ENCODE measurements at regions not wholly inside any gene's neighbourhood (a gene's known extent, or its start where the extent isn't known, plus 50 kb on each side); places are given as distances from the start of the nearest gene placed in this dataset.

DNA sequence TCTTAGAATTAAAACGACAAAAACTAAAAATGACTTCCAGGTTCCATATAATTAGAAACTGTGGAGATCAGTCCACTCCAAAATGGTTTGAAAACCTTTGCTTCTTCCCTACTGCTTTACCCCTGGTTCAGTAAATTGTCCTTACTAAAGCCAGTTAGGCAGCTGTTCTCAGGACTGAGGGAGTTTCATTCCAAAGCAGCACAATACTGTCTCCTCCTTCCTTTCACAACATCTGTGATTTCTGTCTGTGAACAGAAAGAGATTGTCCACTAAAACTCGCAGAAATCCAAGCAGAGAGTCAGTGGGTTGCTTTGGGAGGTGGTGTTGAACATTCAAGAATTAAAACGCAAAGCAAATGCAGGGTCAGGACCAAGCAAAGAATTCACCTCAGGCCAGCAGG lies 740.8 kb upstream of the ZNF608 start:
- TF ChIP-seq, protein P1, sequence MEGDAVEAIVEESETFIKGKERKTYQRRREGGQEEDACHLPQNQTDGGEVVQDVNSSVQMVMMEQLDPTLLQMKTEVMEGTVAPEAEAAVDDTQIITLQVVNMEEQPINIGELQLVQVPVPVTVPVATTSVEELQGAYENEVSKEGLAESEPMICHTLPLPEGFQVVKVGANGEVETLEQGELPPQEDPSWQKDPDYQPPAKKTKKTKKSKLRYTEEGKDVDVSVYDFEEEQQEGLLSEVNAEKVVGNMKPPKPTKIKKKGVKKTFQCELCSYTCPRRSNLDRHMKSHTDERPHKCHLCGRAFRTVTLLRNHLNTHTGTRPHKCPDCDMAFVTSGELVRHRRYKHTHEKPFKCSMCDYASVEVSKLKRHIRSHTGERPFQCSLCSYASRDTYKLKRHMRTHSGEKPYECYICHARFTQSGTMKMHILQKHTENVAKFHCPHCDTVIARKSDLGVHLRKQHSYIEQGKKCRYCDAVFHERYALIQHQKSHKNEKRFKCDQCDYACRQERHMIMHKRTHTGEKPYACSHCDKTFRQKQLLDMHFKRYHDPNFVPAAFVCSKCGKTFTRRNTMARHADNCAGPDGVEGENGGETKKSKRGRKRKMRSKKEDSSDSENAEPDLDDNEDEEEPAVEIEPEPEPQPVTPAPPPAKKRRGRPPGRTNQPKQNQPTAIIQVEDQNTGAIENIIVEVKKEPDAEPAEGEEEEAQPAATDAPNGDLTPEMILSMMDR (conservative IDR thresholded peaks at IDR 0.05; ENCODE audit: low read length), result no peak
- TF ChIP-seq EZH2phosphoT487 (IDR thresholded peaks at IDR 0.05; ENCODE audit: borderline replicate concordance, low read depth, low read length), result no peak
